ENCODE measurements at regions not wholly inside any gene's neighbourhood (a gene's known extent, or its start where the extent isn't known, plus 50 kb on each side); places are given as distances from the start of the nearest gene placed in this dataset.

- 83% methylated on average over 4 of the region's 4 CpGs for WGBS
Observed at GRCh38 chr2:16206191-16206944, 266.0 kb downstream of the MYCN start.

More at GRCh38 chr2:16206191-16206944, 266.0 kb downstream of the MYCN start:
- Histone ChIP-seq H3K27me3 (ENCODE audit: control insufficient read depth in 4 of 4, insufficient read depth in 4 of 4, low read length in 3 of 4) (no peaks in the 10 kb centered on the region), H3K4me3 (ENCODE audit: low read depth in 1 of 3, low read length in 3 of 3) (no peak overlapping the region), H3K9me3 (ENCODE audit: control insufficient read depth in 4 of 4, low read length in 3 of 4) (peaks cover 0 to 2% (median 0%) of the 10 kb centered on the region in 4 donors), H3K36me3 (ENCODE audit: control insufficient read depth in 4 of 4, insufficient read depth in 3 of 4, low read depth in 1 of 4, low read length in 3 of 4) (no peaks in the 10 kb centered on the region), H3K4me1 (ENCODE audit: control insufficient read depth in 4 of 4, insufficient read depth in 4 of 4, low read length in 3 of 4) (no peaks in the 10 kb centered on the region), H3K9ac (ENCODE audit: low read depth in 1 of 2, low read length in 2 of 2) (no peak overlapping the region), H3K27ac (ENCODE audit: low read depth in 1 of 2, low read length in 2 of 2) (no peak overlapping the region)
- no peak for DNase-seq (ENCODE audit: low spot score)
- TF ChIP-seq RXRA (IDR thresholded peaks at IDR 0.05) (no peak), FOXA1 (IDR thresholded peaks at IDR 0.05) (no peak), TAF1 (conservative IDR thresholded peaks at IDR 0.05) (no peak), ZBTB33 (IDR thresholded peaks at IDR 0.05) (no peak), EGR1 (IDR thresholded peaks at IDR 0.05; ENCODE audit: low read depth in 2 of 2) (no peak), RAD21 (IDR thresholded peaks at IDR 0.05) (no peak), YY1 (IDR thresholded peaks at IDR 0.05) (no peak), ATF3 (IDR thresholded peaks at IDR 0.05) (no peak), JUND (IDR thresholded peaks at IDR 0.05) (no peak), NR2F2 (IDR thresholded peaks at IDR 0.05) (no peak), HNF4G (IDR thresholded peaks at IDR 0.05) (no peak), GABPA (IDR thresholded peaks at IDR 0.05 in 1 of 2, conservative IDR thresholded peaks at IDR 0.05 in 1 of 2) (no peak), REST (IDR thresholded peaks at IDR 0.05) (no peak), MAX (IDR thresholded peaks at IDR 0.05) (no peak), HNF4A (conservative IDR thresholded peaks at IDR 0.05) (no peak), FOXA2 (IDR thresholded peaks at IDR 0.05) (no peak)
